Sigmoid colon (tissue), 6 donors: ENCODE measurements at regions not wholly inside any gene's neighbourhood (a gene's known extent, or its start where the extent isn't known, plus 50 kb on each side); places are given as distances from the start of the nearest gene placed in this dataset.

Source experiments
- DNase-seq: peaks from one replicate; pipeline ENCODE4 v3.0.0-alpha.2; 2019
- H3K27ac ChIP-seq, 4 donors: fragments of 200-600 bp; sonication (generic); one replicate each; pipeline ENCODE4 v1.5.1; 2016 to 2019; ENCODE audit warnings: mild to moderate bottlenecking in 1 of 4
- H3K27me3 ChIP-seq, 3 donors: fragments of 200-600 bp; sonication (generic); one replicate each; pipeline ENCODE4 v1.5.1; 2019; ENCODE audit warnings: mild to moderate bottlenecking in 1 of 3
- H3K36me3 ChIP-seq, 4 donors: fragments of 200-600 bp; sonication (generic); one replicate each; pipeline ENCODE4 v1.5.1; 2016 to 2019
- H3K4me1 ChIP-seq, 4 donors: fragments of 200-600 bp; sonication (generic); one replicate each; pipeline ENCODE4 v1.5.1; 2017 to 2019
- H3K4me3 ChIP-seq, 4 donors: fragments of 200-600 bp; sonication (generic); one replicate each; pipeline ENCODE4 v1.5.1; 2017 to 2019; ENCODE audit warnings: mild to moderate bottlenecking in 2 of 4, moderate library complexity in 1 of 4
- H3K9me3 ChIP-seq, 4 donors: fragments of 200-600 bp in 3 of 4; sonication (generic) in 3 of 4; one replicate each; pipeline versions ENCODE4 v1.5.1 to v1.6.1; 2013 to 2019
- CTCF ChIP-seq, 4 experiments: fragments of 450-650 bp in 3 of 4; fragments of 200-600 bp in 1 of 4; IDR thresholded peaks; one replicate each; pipeline ENCODE4 v1.5.1; 2016 to 2019; ENCODE audit warnings: antibody characterized with exemption in 4 of 4, mild to moderate bottlenecking in 3 of 4, moderate library complexity in 2 of 4
- EP300 ChIP-seq, 4 donors: sonication (generic); formaldehyde crosslinking; IDR thresholded peaks; one replicate each; pipeline ENCODE4 v1.6.1; 2017; ENCODE audit warnings: antibody characterized with exemption in 4 of 4
- POLR2A ChIP-seq, 2 donors: fragments of 450-650 bp; IDR thresholded peaks; one replicate each; pipeline ENCODE4 v1.6.1; 2016; ENCODE audit warnings: antibody characterized with exemption in 2 of 2, mild to moderate bottlenecking in 2 of 2, moderate library complexity in 2 of 2
- POLR2AphosphoS5 ChIP-seq, 4 donors: sonication (generic); formaldehyde crosslinking; IDR thresholded peaks; one replicate each; pipeline ENCODE4 v1.6.1; 2017; ENCODE audit warnings: antibody characterized with exemption in 4 of 4
- WGBS, 2 donors: extraction: QIAGEN DNeasy Blood & Tissue Kit; methylation state at CpG; one replicate each; pipeline ENCODE4 v1.1.7; 2013; 5-methylcytosine and 5-hydroxymethylcytosine counted together
- intact Hi-C: fragments of 100-400 bp; cut with DNase I; formaldehyde crosslinking; loops from one replicate; pipeline ENCODE4 v1.15.1; 2023
- donor health status: healthy with polysubstance abuse.
- donor health status: healthy.

GRCh38 chr3:184633237-184633579, 71.6 kb downstream of the EPHB3 start:
- 80 to 88% methylated on average over 5 of the region's 5 CpGs for WGBS, 2 donors
- no peak overlapping the region for H3K4me3 ChIP-seq
- H3K36me3 ChIP-seq = no peaks in the 10 kb centered on the region
- no peaks in the 10 kb centered on the region for H3K27me3 ChIP-seq
- TF ChIP-seq POLR2A (IDR thresholded peaks at IDR 0.05) (no peak), EP300 (IDR thresholded peaks at IDR 0.05) (no peak), POLR2AphosphoS5 (IDR thresholded peaks at IDR 0.05) (no peak), CTCF (IDR thresholded peaks at IDR 0.05) (no peak)
- DNase-seq = no peak
- H3K9me3 ChIP-seq = no peaks in the 10 kb centered on the region
- H3K27ac ChIP-seq = no peak overlapping the region
- intact Hi-C loops = no loop called here
- peaks cover 0 to 11% (median 7%) of the 10 kb centered on the region in 4 donors for H3K4me1 ChIP-seq

GRCh38 chr3:184632551-184633236, 71.1 kb downstream of the EPHB3 start:
- Histone ChIP-seq H3K36me3 (no peaks in the 10 kb centered on the region), H3K4me3 (no peak overlapping the region), H3K4me1 (peaks cover 0 to 11% (median 7%) of the 10 kb centered on the region in 4 donors), H3K27ac (no peak overlapping the region), H3K9me3 (no peaks in the 10 kb centered on the region), H3K27me3 (no peaks in the 10 kb centered on the region)
- intact Hi-C loops = no loop called here
- WGBS, 2 donors = 32 to 70% methylated on average over 11 of the region's 11 CpGs
- no peak for DNase-seq
- TF ChIP-seq POLR2A (IDR thresholded peaks at IDR 0.05) = no peak
- TF ChIP-seq CTCF (IDR thresholded peaks at IDR 0.05) = no peak
- no peak for TF ChIP-seq EP300 (IDR thresholded peaks at IDR 0.05)
- TF ChIP-seq POLR2AphosphoS5 (IDR thresholded peaks at IDR 0.05) = no peak
